ENCODE measurements at regions not wholly inside any gene's neighbourhood (a gene's known extent, or its start where the extent isn't known, plus 50 kb on each side); places are given as distances from the start of the nearest gene placed in this dataset.

GRCh38 chr1:244349581-244350001 lies 102.1 kb downstream of the ADSS2 start:
- H3K27me3 ChIP-seq = no peaks in the 10 kb centered on the region
- no peaks in the 10 kb centered on the region; the same call in 1 of the 2 replicates for H3K9me3 ChIP-seq
- no peaks in the 10 kb centered on the region for H3K4me1 ChIP-seq
- DNase-seq = no peak
- no peaks in the 10 kb centered on the region for H3K36me3 ChIP-seq
- H3K4me3 ChIP-seq (ENCODE audit: low read depth, low read length) = no peak overlapping the region
- no peak for TF ChIP-seq CTCF (IDR thresholded peaks at IDR 0.05; ENCODE audit: low read depth, low read length)

GRCh38 chr1:244350027-244350426 lies 101.7 kb downstream of the ADSS2 start:
- H3K4me1 ChIP-seq = no peaks in the 10 kb centered on the region
- no peaks in the 10 kb centered on the region; the same call in 1 of the 2 replicates for H3K9me3 ChIP-seq
- no peaks in the 10 kb centered on the region for H3K27me3 ChIP-seq
- DNase-seq = no peak
- TF ChIP-seq CTCF (IDR thresholded peaks at IDR 0.05; ENCODE audit: low read depth, low read length) = no peak
- no peak overlapping the region for H3K4me3 ChIP-seq (ENCODE audit: low read depth, low read length)
- H3K36me3 ChIP-seq = no peaks in the 10 kb centered on the region

- Histone ChIP-seq H3K9me3 (no peaks in the 10 kb centered on the region; the same call in 1 of the 2 replicates), H3K4me3 (ENCODE audit: low read depth, low read length) (no peak overlapping the region), H3K36me3 (no peaks in the 10 kb centered on the region), H3K27me3 (no peaks in the 10 kb centered on the region), H3K4me1 (no peaks in the 10 kb centered on the region)
- DNase-seq = no peak
- no peak for TF ChIP-seq CTCF (IDR thresholded peaks at IDR 0.05; ENCODE audit: low read depth, low read length)
Measured at GRCh38 chr1:244352156-244352830, 99.4 kb downstream of the ADSS2 start.

- no peaks in the 10 kb centered on the region for H3K36me3 ChIP-seq
- DNase-seq = peak; percentile 43
- no peaks in the 10 kb centered on the region; the same call in 1 of the 2 replicates for H3K9me3 ChIP-seq
- TF ChIP-seq CTCF (IDR thresholded peaks at IDR 0.05; ENCODE audit: low read depth, low read length) = no peak
- H3K4me1 ChIP-seq = no peaks in the 10 kb centered on the region
- no peak overlapping the region for H3K4me3 ChIP-seq (ENCODE audit: low read depth, low read length)
- no peaks in the 10 kb centered on the region for H3K27me3 ChIP-seq
Measured at GRCh38 chr1:244353551-244354091, 98.1 kb downstream of the ADSS2 start.

- Histone ChIP-seq H3K27me3 (no peaks in the 10 kb centered on the region), H3K9me3 (no peaks in the 10 kb centered on the region), H3K4me3 (ENCODE audit: low read depth, low read length) (no peak overlapping the region), H3K36me3 (no peaks in the 10 kb centered on the region), H3K4me1 (no peaks in the 10 kb centered on the region)
- TF ChIP-seq CTCF (IDR thresholded peaks at IDR 0.05; ENCODE audit: low read depth, low read length) = no peak
- DNase-seq = no peak
Measured at GRCh38 chr1:244354810-244355278, 96.9 kb downstream of the ADSS2 start.

GRCh38 chr1:244356376-244356775 lies 95.3 kb downstream of the ADSS2 start:
- H3K4me1 ChIP-seq = no peaks in the 10 kb centered on the region
- TF ChIP-seq CTCF (IDR thresholded peaks at IDR 0.05; ENCODE audit: low read depth, low read length) = no peak
- no peak for DNase-seq
- H3K9me3 ChIP-seq = no peaks in the 10 kb centered on the region
- H3K27me3 ChIP-seq = no peaks in the 10 kb centered on the region
- H3K4me3 ChIP-seq (ENCODE audit: low read depth, low read length) = no peak overlapping the region
- no peaks in the 10 kb centered on the region for H3K36me3 ChIP-seq
